Progenitor cell of endocrine pancreas (in vitro differentiated cells): ENCODE measurements at regions not wholly inside any gene's neighbourhood (a gene's known extent, or its start where the extent isn't known, plus 50 kb on each side); places are given as distances from the start of the nearest gene placed in this dataset.

ENCODE experiments used
- DNase-seq: peaks from one replicate; pipeline ENCODE4 v3.0.0; 2021; ENCODE audit warnings: low spot score; ENCODE audit not compliant: unreplicated experiment
- H3K27ac Mint-ChIP-seq: 2 replicates; pipeline ENCODE4 v1.8.0; 2021; ENCODE audit warnings: mild to moderate bottlenecking, moderate library complexity, mixed read lengths
- H3K27me3 Mint-ChIP-seq: 2 replicates; pipeline ENCODE4 v1.8.0; 2021; ENCODE audit warnings: mixed read lengths
- H3K36me3 Mint-ChIP-seq: 2 replicates; pipeline ENCODE4 v1.8.0; 2022; ENCODE audit warnings: mixed read lengths; ENCODE audit not compliant: insufficient read depth
- H3K4me1 Mint-ChIP-seq: 2 replicates; pipeline ENCODE4 v1.8.0; 2021; ENCODE audit warnings: low read depth, mixed read lengths
- H3K4me3 Mint-ChIP-seq: 2 replicates; pipeline ENCODE4 v1.8.0; 2021; ENCODE audit warnings: low read depth, mild to moderate bottlenecking, moderate library complexity, mixed read lengths
- H3K9me3 Mint-ChIP-seq: 2 replicates; pipeline ENCODE4 v1.8.0; 2021; ENCODE audit warnings: low read depth, mixed read lengths
- CTCF ChIP-seq: fragments of 200-600 bp; sonication (generic); IDR thresholded peaks from one replicate; pipeline ENCODE4 v1.5.0; 2021; ENCODE audit warnings: antibody characterized with exemption, mild to moderate bottlenecking; ENCODE audit not compliant: unreplicated experiment

GRCh38 chr4:26260571-26260970, 60.2 kb upstream of the RBPJ start:
- Mint-ChIP-seq H3K27me3 (no peaks in the 10 kb centered on the region), H3K9me3 (no peaks in the 10 kb centered on the region), H3K4me1 (no peaks in the 10 kb centered on the region), H3K27ac (no peak overlapping the region), H3K36me3 (no peaks in the 10 kb centered on the region), H3K4me3 (no peak overlapping the region)
- no peak for DNase-seq
- no peak for TF ChIP-seq CTCF

DNA sequence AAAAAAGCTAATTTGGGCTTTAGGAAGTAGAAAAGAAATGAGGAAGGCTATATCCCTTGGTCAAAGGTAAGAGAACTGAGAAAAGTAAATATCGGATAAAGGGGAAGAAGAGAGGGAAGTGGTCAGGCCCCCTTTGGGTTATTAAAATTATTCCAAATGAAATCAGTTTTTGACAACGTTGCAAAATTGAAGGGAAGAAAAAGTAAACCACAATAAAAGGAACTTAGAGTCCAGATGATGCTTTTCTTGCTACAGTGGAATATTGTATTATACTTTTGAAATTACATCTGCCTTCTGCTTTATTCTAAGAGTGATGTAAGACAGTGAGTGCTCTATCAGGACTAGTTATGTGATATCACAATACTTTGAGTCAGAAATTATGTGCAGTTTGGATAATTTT, 59.4 kb upstream of the RBPJ start:
- no peak for DNase-seq
- Mint-ChIP-seq H3K4me1 (no peaks in the 10 kb centered on the region), H3K9me3 (no peaks in the 10 kb centered on the region), H3K36me3 (no peaks in the 10 kb centered on the region), H3K4me3 (no peak overlapping the region), H3K27ac (no peak overlapping the region), H3K27me3 (no peaks in the 10 kb centered on the region)
- TF ChIP-seq CTCF = no peak

DNA sequence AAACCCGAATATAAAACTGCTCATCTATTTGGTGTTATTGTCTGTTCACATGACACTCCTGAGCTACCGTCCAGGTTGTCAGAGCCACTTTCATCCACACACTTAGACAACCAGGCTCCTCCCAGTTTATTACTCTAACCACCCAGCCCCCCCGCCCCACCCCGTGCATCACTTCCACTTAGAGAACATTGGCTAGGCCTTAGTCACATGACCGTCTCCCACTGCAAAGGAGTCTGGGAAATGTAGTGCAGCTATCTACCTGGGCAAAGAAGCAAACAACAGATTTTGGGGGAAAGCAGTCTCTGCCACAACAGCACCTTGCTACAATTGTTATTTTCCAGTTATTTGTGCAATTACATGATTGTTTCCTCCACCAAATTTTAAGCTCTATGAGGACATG, 57.6 kb upstream of the RBPJ start:
- H3K27ac Mint-ChIP-seq = no peak overlapping the region
- H3K4me1 Mint-ChIP-seq = no peaks in the 10 kb centered on the region
- TF ChIP-seq CTCF = no peak
- DNase-seq = no peak
- no peaks in the 10 kb centered on the region for H3K36me3 Mint-ChIP-seq
- no peaks in the 10 kb centered on the region for H3K27me3 Mint-ChIP-seq
- no peaks in the 10 kb centered on the region for H3K9me3 Mint-ChIP-seq
- H3K4me3 Mint-ChIP-seq = no peak overlapping the region

- no peak for TF ChIP-seq CTCF
- H3K36me3 Mint-ChIP-seq = no peaks in the 10 kb centered on the region
- H3K4me3 Mint-ChIP-seq = no peak overlapping the region
- no peaks in the 10 kb centered on the region for H3K9me3 Mint-ChIP-seq
- no peak for DNase-seq
- no peaks in the 10 kb centered on the region for H3K27me3 Mint-ChIP-seq
- H3K27ac Mint-ChIP-seq = no peak overlapping the region
- H3K4me1 Mint-ChIP-seq = no peaks in the 10 kb centered on the region
Observed at GRCh38 chr4:26264109-26264508, 56.7 kb upstream of the RBPJ start.

- no peaks in the 10 kb centered on the region for H3K36me3 Mint-ChIP-seq
- no peak overlapping the region for H3K4me3 Mint-ChIP-seq
- H3K27me3 Mint-ChIP-seq = no peaks in the 10 kb centered on the region
- TF ChIP-seq CTCF = no peak
- no peaks in the 10 kb centered on the region for H3K4me1 Mint-ChIP-seq
- no peak for DNase-seq
- no peak overlapping the region for H3K27ac Mint-ChIP-seq
- H3K9me3 Mint-ChIP-seq = no peaks in the 10 kb centered on the region
Observed at GRCh38 chr4:26267087-26267486, 53.7 kb upstream of the RBPJ start.

DNA sequence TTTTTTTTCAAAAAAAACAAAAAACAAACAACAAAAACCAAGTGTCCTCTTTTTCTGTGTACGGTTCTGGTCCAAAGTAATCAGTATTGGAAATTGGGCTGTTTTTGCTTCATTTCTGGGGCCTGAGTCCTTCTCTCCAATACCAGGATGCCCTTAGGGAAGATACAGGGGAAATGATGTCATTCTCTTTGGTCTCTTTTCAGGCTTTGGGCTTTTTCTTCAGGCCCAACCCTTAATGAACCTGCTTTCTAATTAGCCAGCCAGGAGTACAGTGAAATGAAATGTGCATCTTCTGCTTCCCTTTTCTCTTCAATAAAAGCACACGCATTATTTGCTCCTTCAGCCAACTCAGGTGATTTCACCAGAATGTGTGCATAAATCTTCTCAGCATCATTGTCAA, 52.6 kb upstream of the RBPJ start:
- no peak overlapping the region for H3K4me3 Mint-ChIP-seq
- no peaks in the 10 kb centered on the region for H3K36me3 Mint-ChIP-seq
- H3K9me3 Mint-ChIP-seq = no peaks in the 10 kb centered on the region
- H3K27me3 Mint-ChIP-seq = no peaks in the 10 kb centered on the region
- TF ChIP-seq CTCF = no peak
- H3K27ac Mint-ChIP-seq = no peak overlapping the region
- peaks cover 2% of the 10 kb centered on the region for H3K4me1 Mint-ChIP-seq
- no peak for DNase-seq
